ENCODE measurements at regions not wholly inside any gene's neighbourhood (a gene's known extent, or its start where the extent isn't known, plus 50 kb on each side); places are given as distances from the start of the nearest gene placed in this dataset.

GRCh38 chr10:120162471-120162870 is 269.9 kb downstream of the SEC23IP start:
- FAIRE-seq, result no peak
- Histone ChIP-seq H3K9me3 (replicated peaks; ENCODE audit: control insufficient read depth, insufficient read depth, low read depth, low read length) (no peaks in the 10 kb centered on the region), H2AFZ (ENCODE audit: low read depth, low read length) (no peak overlapping the region), H4K20me1 (replicated peaks; ENCODE audit: control insufficient read depth, insufficient read depth, low read length) (no peaks in the 10 kb centered on the region), H3K27me3 (ENCODE audit: control insufficient read depth in 2 of 2, insufficient read depth in 2 of 2, low read length in 2 of 2) (no peaks in the 10 kb centered on the region), H3K4me1 (replicated peaks in 1 of 2; ENCODE audit: control insufficient read depth in 2 of 2, insufficient read depth in 2 of 2, low read length in 2 of 2) (no peaks in the 10 kb centered on the region), H3K4me3 (no peak overlapping the region), H3K27ac (ENCODE audit: extremely low read depth, low read depth, low read length) (no peak overlapping the region), H3K9ac (ENCODE audit: insufficient read depth in 1 of 2, low read depth in 2 of 2, low read length in 2 of 2) (no peak overlapping the region), H3K4me2 (ENCODE audit: insufficient read depth, low read length) (no peak overlapping the region), H3K79me2 (ENCODE audit: control insufficient read depth, insufficient read depth, low read length) (no peaks in the 10 kb centered on the region), H3K36me3 (ENCODE audit: control insufficient read depth, insufficient read depth, low read length) (no peaks in the 10 kb centered on the region), H3K9me1 (ENCODE audit: control insufficient read depth, insufficient read depth, low read length) (no peaks in the 10 kb centered on the region)
- TF ChIP-seq SMARCC2 (IDR thresholded peaks at IDR 0.05; ENCODE audit: low read depth) (no peak), NR2C1 (IDR thresholded peaks at IDR 0.05) (no peak), NR2C1 (tag; IDR thresholded peaks at IDR 0.05) (no peak), CBX2 (IDR thresholded peaks at IDR 0.05; ENCODE audit: insufficient read depth, low read length, poor library complexity, severe bottlenecking) (no peak)
- WGBS (ENCODE audit: insufficient coverage, low coverage, missing lambda C conversion rate), result 0% methylated on average over 4 of the region's 4 CpGs
- ATAC-seq, result no peak
- ChIA-PET CTCF (ENCODE audit: low intra/inter-chr PET ratio) (no interaction called here), POLR2A (no interaction called here)
- intact Hi-C loops (cut with micrococcal nuclease) (no loop called here), in situ Hi-C loops (cut with MboI) (no loop called here)
- no TSS peak for BruUV-seq (replicated peaks)
- no peak for DNase-seq (ENCODE audit: extremely low read depth in 1 of 4, low spot score in 3 of 4)

GRCh38 chr10:120172356-120172755 is 279.8 kb downstream of the SEC23IP start:
- in situ Hi-C loops (cut with MboI), result no loop called here
- ATAC-seq, result no peak

More at GRCh38 chr10:120172356-120172755, 279.8 kb downstream of the SEC23IP start:
- POLR2A ChIA-PET, result no interaction called here
- FAIRE-seq (no peak), DNase-seq (ENCODE audit: extremely low read depth in 1 of 4, low spot score in 3 of 4) (no peak)
- Histone ChIP-seq H3K4me1 (replicated peaks in 1 of 2; ENCODE audit: control insufficient read depth in 2 of 2, insufficient read depth in 2 of 2, low read length in 2 of 2) (no peaks in the 10 kb centered on the region), H2AFZ (ENCODE audit: low read depth, low read length) (no peak overlapping the region), H3K27me3 (ENCODE audit: control insufficient read depth in 2 of 2, insufficient read depth in 2 of 2, low read length in 2 of 2) (no peaks in the 10 kb centered on the region), H3K9me3 (replicated peaks; ENCODE audit: control insufficient read depth, insufficient read depth, low read depth, low read length) (no peaks in the 10 kb centered on the region), H3K79me2 (ENCODE audit: control insufficient read depth, insufficient read depth, low read length) (no peaks in the 10 kb centered on the region), H3K27ac (ENCODE audit: extremely low read depth, low read depth, low read length) (no peak overlapping the region), H4K20me1 (replicated peaks; ENCODE audit: control insufficient read depth, insufficient read depth, low read length) (no peaks in the 10 kb centered on the region), H3K9ac (ENCODE audit: insufficient read depth in 1 of 2, low read depth in 2 of 2, low read length in 2 of 2) (no peak overlapping the region), H3K9me1 (ENCODE audit: control insufficient read depth, insufficient read depth, low read length) (no peaks in the 10 kb centered on the region), H3K36me3 (ENCODE audit: control insufficient read depth, insufficient read depth, low read length) (no peaks in the 10 kb centered on the region), H3K4me2 (ENCODE audit: insufficient read depth, low read length) (no peak overlapping the region), H3K4me3 (no peak overlapping the region)
- TF ChIP-seq FUS (optimal IDR thresholded peaks at IDR 0.05; ENCODE audit: low read depth, low read length) (no peak), NFIX (CRISPR knock-in tag; IDR thresholded peaks at IDR 0.05; ENCODE audit: low read depth) (no peak), SMAD2 (IDR thresholded peaks at IDR 0.05; ENCODE audit: low read depth, low read length) (no peak), PHF21A (IDR thresholded peaks at IDR 0.05; ENCODE audit: borderline replicate concordance, low read depth) (no peak), SMAD4 (CRISPR knock-in tag; conservative IDR thresholded peaks at IDR 0.05) (no peak), EGR1 (conservative IDR thresholded peaks at IDR 0.05) (no peak), RFX7 (CRISPR knock-in tag; IDR thresholded peaks at IDR 0.05) (no peak)
- TF ChIP-seq, protein P1, sequence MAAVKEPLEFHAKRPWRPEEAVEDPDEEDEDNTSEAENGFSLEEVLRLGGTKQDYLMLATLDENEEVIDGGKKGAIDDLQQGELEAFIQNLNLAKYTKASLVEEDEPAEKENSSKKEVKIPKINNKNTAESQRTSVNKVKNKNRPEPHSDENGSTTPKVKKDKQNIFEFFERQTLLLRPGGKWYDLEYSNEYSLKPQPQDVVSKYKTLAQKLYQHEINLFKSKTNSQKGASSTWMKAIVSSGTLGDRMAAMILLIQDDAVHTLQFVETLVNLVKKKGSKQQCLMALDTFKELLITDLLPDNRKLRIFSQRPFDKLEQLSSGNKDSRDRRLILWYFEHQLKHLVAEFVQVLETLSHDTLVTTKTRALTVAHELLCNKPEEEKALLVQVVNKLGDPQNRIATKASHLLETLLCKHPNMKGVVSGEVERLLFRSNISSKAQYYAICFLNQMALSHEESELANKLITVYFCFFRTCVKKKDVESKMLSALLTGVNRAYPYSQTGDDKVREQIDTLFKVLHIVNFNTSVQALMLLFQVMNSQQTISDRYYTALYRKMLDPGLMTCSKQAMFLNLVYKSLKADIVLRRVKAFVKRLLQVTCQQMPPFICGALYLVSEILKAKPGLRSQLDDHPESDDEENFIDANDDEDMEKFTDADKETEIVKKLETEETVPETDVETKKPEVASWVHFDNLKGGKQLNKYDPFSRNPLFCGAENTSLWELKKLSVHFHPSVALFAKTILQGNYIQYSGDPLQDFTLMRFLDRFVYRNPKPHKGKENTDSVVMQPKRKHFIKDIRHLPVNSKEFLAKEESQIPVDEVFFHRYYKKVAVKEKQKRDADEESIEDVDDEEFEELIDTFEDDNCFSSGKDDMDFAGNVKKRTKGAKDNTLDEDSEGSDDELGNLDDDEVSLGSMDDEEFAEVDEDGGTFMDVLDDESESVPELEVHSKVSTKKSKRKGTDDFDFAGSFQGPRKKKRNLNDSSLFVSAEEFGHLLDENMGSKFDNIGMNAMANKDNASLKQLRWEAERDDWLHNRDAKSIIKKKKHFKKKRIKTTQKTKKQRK (IDR thresholded peaks at IDR 0.05; ENCODE audit: borderline replicate concordance, low read depth, low read length), result no peak
- TF ChIP-seq, protein P2, sequence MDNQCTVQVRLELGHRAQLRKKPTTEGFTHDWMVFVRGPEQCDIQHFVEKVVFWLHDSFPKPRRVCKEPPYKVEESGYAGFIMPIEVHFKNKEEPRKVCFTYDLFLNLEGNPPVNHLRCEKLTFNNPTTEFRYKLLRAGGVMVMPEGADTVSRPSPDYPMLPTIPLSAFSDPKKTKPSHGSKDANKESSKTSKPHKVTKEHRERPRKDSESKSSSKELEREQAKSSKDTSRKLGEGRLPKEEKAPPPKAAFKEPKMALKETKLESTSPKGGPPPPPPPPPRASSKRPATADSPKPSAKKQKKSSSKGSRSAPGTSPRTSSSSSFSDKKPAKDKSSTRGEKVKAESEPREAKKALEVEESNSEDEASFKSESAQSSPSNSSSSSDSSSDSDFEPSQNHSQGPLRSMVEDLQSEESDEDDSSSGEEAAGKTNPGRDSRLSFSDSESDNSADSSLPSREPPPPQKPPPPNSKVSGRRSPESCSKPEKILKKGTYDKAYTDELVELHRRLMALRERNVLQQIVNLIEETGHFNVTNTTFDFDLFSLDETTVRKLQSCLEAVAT (IDR thresholded peaks at IDR 0.05), result no peak
- 0% methylated on average over 4 of the region's 4 CpGs for WGBS (ENCODE audit: insufficient coverage, low coverage, missing lambda C conversion rate)
- no TSS peak for BruUV-seq (replicated peaks)
- intact Hi-C loops (cut with micrococcal nuclease), result loop anchor here (5.0 kb wide), 1 partner anchor 455 kb away; no protein-coding TSS in a partner anchor
- CTCF ChIA-PET (ENCODE audit: low intra/inter-chr PET ratio), result no interaction called here
